IMR-90 (cell line): ENCODE measurements at regions not wholly inside any gene's neighbourhood (a gene's known extent, or its start where the extent isn't known, plus 50 kb on each side); places are given as distances from the start of the nearest gene placed in this dataset.

ENCODE experiments used
- ATAC-seq: fragments of 200-7000 bp; cut with Tn5 transposase; 2 replicates; pipeline ENCODE4 v1.9.1; 2020; ENCODE audit warnings: low read depth, mild to moderate bottlenecking, moderate library complexity
- BruUV-seq: library from RNA; stranded (reverse); fragments of 400-500 nt; replicated peaks from 2 replicates; lab custom pipeline; 2021; lab: Mats Ljungman, UMichigan
- CTCF ChIA-PET: fragments of 300-600 bp; formaldehyde crosslinking; extraction: SDS; loops from one replicate; lab custom pipeline; 2021; ENCODE audit warnings: antibody characterized with exemption; lab: Yijun Ruan, JAX
- POLR2A ChIA-PET: fragments of 300-600 bp; sonication (Branson Sonifier 250); formaldehyde crosslinking; loops from one replicate; lab custom pipeline; 2022; ENCODE audit warnings: antibody characterized with exemption; ENCODE audit not compliant: unreplicated experiment; lab: Charles Lee
- DNase-seq: peaks from one replicate; pipeline ENCODE4 v3.0.0; 2013
- H2AFZ ChIP-seq: replicated peaks from 2 replicates; pipeline ENCODE3; 2013; ENCODE audit warnings: low read length, mild to moderate bottlenecking; ENCODE audit not compliant: poor library complexity
- H2AK5ac ChIP-seq: 2 replicates; pipeline ENCODE4 v1.6.1; 2013; ENCODE audit warnings: low read depth, low read length, inconsistent platforms
- H2AK9ac ChIP-seq: replicated peaks from 2 replicates; pipeline ENCODE3; 2013; ENCODE audit warnings: mild to moderate bottlenecking, low read depth, low read length, moderate library complexity; ENCODE audit not compliant: poor library complexity
- H2BK120ac ChIP-seq: 2 replicates; pipeline ENCODE4 v1.6.1; 2013; ENCODE audit warnings: low read depth, low read length, inconsistent platforms
- H2BK15ac ChIP-seq: 3 replicates; pipeline ENCODE4 v1.6.1; 2013; ENCODE audit warnings: low read depth, low read length, inconsistent platforms
- H2BK20ac ChIP-seq: 2 replicates; pipeline ENCODE4 v1.6.1; 2013; ENCODE audit warnings: low read depth, mild to moderate bottlenecking, inconsistent platforms, low read length, moderate library complexity
- H2BK5ac ChIP-seq: 2 replicates; pipeline ENCODE4 v1.6.1; 2013; ENCODE audit warnings: mild to moderate bottlenecking, low read depth, low read length, inconsistent platforms; ENCODE audit not compliant: poor library complexity, severe bottlenecking
- H3K14ac ChIP-seq: replicated peaks from 2 replicates; pipeline ENCODE4 v1.6.1; 2013; ENCODE audit warnings: low read depth, low read length, inconsistent platforms
- H3K18ac ChIP-seq: 2 replicates; pipeline ENCODE4 v1.6.1; 2013; ENCODE audit warnings: low read depth, low read length, control low read depth
- H3K23ac ChIP-seq: 2 replicates; pipeline ENCODE4 v1.6.1; 2013; ENCODE audit warnings: low read depth, low read length, inconsistent platforms
- H3K27ac ChIP-seq: 2 replicates; pipeline ENCODE4 v1.5.1; 2013; ENCODE audit warnings: mild to moderate bottlenecking, control low read depth, low read length; ENCODE audit not compliant: insufficient read depth
- H3K27me3 ChIP-seq: 2 replicates; pipeline ENCODE4 v1.6.1; 2013; ENCODE audit warnings: low read length; ENCODE audit not compliant: control insufficient read depth, insufficient read depth
- H3K36me3 ChIP-seq: 2 replicates; pipeline ENCODE4 v1.6.1; 2013; ENCODE audit warnings: low read length, mixed read lengths; ENCODE audit not compliant: control insufficient read depth, insufficient read depth
- H3K4ac ChIP-seq: 2 replicates; pipeline ENCODE4 v1.6.1; 2013; ENCODE audit warnings: low read depth, low read length, inconsistent platforms
- H3K4me1 ChIP-seq: 2 replicates; pipeline ENCODE4 v1.6.1; 2013; ENCODE audit warnings: low read length, mixed read lengths; ENCODE audit not compliant: control insufficient read depth, insufficient read depth
- H3K4me2 ChIP-seq: 2 replicates; pipeline ENCODE4 v1.6.1; 2013; ENCODE audit warnings: low read depth, mild to moderate bottlenecking, control low read depth, low read length, moderate library complexity
- H3K4me3 ChIP-seq: 2 replicates; pipeline ENCODE4 v1.5.1; 2013; ENCODE audit warnings: low read depth, mild to moderate bottlenecking, control low read depth, low read length, moderate library complexity; ENCODE audit not compliant: insufficient read depth
- H3K56ac ChIP-seq: 2 replicates; pipeline ENCODE4 v1.6.1; 2013; ENCODE audit warnings: low read length, inconsistent platforms; ENCODE audit not compliant: insufficient read depth; ENCODE audit errors: extremely low read depth
- H3K79me1 ChIP-seq, 2 experiments: 2 replicates each; pipeline ENCODE4 v1.6.1; 2013; ENCODE audit warnings: low read length in 2 of 2, inconsistent platforms in 1 of 2, low read depth in 1 of 2
- H3K9ac ChIP-seq: 2 replicates; pipeline ENCODE4 v1.6.1; 2013; ENCODE audit warnings: low read depth, low read length, control low read depth
- H3K9me1 ChIP-seq: 2 replicates; pipeline ENCODE4 v1.6.1; 2013; ENCODE audit warnings: low read length, inconsistent platforms; ENCODE audit not compliant: insufficient read depth
- H3K9me3 ChIP-seq: 2 replicates; pipeline ENCODE4 v1.6.1; 2013; ENCODE audit warnings: low read length; ENCODE audit not compliant: control insufficient read depth, insufficient read depth
- H4K20me1 ChIP-seq: 2 replicates; pipeline ENCODE4 v1.6.1; 2013; ENCODE audit warnings: low read length, inconsistent platforms; ENCODE audit not compliant: insufficient read depth
- H4K5ac ChIP-seq: 2 replicates; pipeline ENCODE4 v1.6.1; 2013; ENCODE audit warnings: mild to moderate bottlenecking, low read depth, low read length, control low read depth
- H4K8ac ChIP-seq, 2 experiments: 2 replicates each; pipeline ENCODE4 v1.6.1; 2013; ENCODE audit warnings: low read depth in 2 of 2, low read length in 2 of 2, control low read depth in 1 of 2, inconsistent platforms in 1 of 2
- H4K91ac ChIP-seq: 2 replicates; pipeline ENCODE4 v1.6.1; 2013; ENCODE audit warnings: low read depth, low read length, inconsistent platforms; ENCODE audit not compliant: insufficient read depth
- CEBPB ChIP-seq: IDR thresholded peaks from 2 replicates; pipeline ENCODE4 v1.6.1; 2012; ENCODE audit warnings: low read depth, low read length, improper control_type of control experiment
- CHD1 ChIP-seq: IDR thresholded peaks from 2 replicates; pipeline ENCODE4 v1.6.1; 2012; ENCODE audit warnings: low read depth, low read length, improper control_type of control experiment
- FOS ChIP-seq: fragments of 150-350 bp; IDR thresholded peaks from 2 replicates; pipeline ENCODE4 v1.6.1; 2016; ENCODE audit warnings: low read depth, low read length
- MAFK ChIP-seq: IDR thresholded peaks from 2 replicates; pipeline ENCODE4 v1.6.1; 2012; ENCODE audit warnings: low read depth, low read length, improper control_type of control experiment
- MAZ ChIP-seq: IDR thresholded peaks from 2 replicates; pipeline ENCODE4 v1.6.1; 2012; ENCODE audit warnings: low read depth, mild to moderate bottlenecking, low read length, improper control_type of control experiment, moderate library complexity, borderline replicate concordance
- MXI1 ChIP-seq: IDR thresholded peaks from 2 replicates; pipeline ENCODE4 v1.6.1; 2012; ENCODE audit warnings: low read depth, mild to moderate bottlenecking, low read length, moderate library complexity, borderline replicate concordance
- NFE2L2 ChIP-seq: fragments of 150-350 bp; IDR thresholded peaks from 2 replicates; pipeline ENCODE4 v1.6.1; 2016; ENCODE audit warnings: low read depth, mild to moderate bottlenecking, low read length
- POLR2A ChIP-seq: IDR thresholded peaks from 2 replicates; pipeline ENCODE4 v1.6.1; 2012; ENCODE audit warnings: mild to moderate bottlenecking, low read depth, low read length
- RAD21 ChIP-seq: IDR thresholded peaks from 2 replicates; pipeline ENCODE4 v1.6.1; 2012; ENCODE audit warnings: low read length, improper control_type of control experiment
- RCOR1 ChIP-seq: IDR thresholded peaks from 2 replicates; pipeline ENCODE4 v1.6.1; 2012; ENCODE audit warnings: mild to moderate bottlenecking, low read length, improper control_type of control experiment; ENCODE audit not compliant: insufficient replicate concordance
- RFX5 ChIP-seq: IDR thresholded peaks from 2 replicates; pipeline ENCODE4 v1.8.0; 2012; ENCODE audit warnings: low read depth, mild to moderate bottlenecking, low read length, moderate library complexity
- SMC3 ChIP-seq: fragments of 150-350 bp; IDR thresholded peaks from 2 replicates; pipeline ENCODE4 v1.6.1; 2016; ENCODE audit warnings: low read depth, mild to moderate bottlenecking, antibody characterized with exemption, low read length, moderate library complexity
- WGBS, 2 experiments: methylation state at CpG; one replicate each; pipeline versions ENCODE4 v1.1.5 to v1.1.7; 2013; ENCODE audit warnings: missing lambda C conversion rate in 2 of 2; ENCODE audit not compliant: insufficient read length in 1 of 2; ENCODE audit errors: extremely low coverage in 2 of 2; 5-methylcytosine and 5-hydroxymethylcytosine counted together
- dilution Hi-C: fragments of 300-500 bp; cut with HindIII; formaldehyde crosslinking; loops from one replicate; pipeline ENCODE4 v1.14.3; 2018; ENCODE audit warnings: low sequenced_read_pairs; ENCODE audit not compliant: unreplicated experiment
- in situ Hi-C: fragments of 300-500 bp; cut with MboI; formaldehyde crosslinking; loops from 3 replicates; pipeline ENCODE4 v1.14.3; 2019; ENCODE audit warnings: low sequenced_read_pairs, inconsistent platforms, mixed read lengths
- intact Hi-C: fragments of 100-400 bp; cut with micrococcal nuclease; formaldehyde crosslinking; loops from 2 replicates; pipeline ENCODE4 v1.10.0; 2022
- TF ChIP-seq, protein P1 (sequence below): conservative IDR thresholded peaks from 2 replicates; pipeline ENCODE4 v1.5.1; 2012; ENCODE audit warnings: mild to moderate bottlenecking, low read depth, low read length, improper control_type of control experiment
- TF ChIP-seq, protein P2 (sequence below): fragments of 150-350 bp; IDR thresholded peaks from 2 replicates; pipeline ENCODE4 v1.6.1; 2016; ENCODE audit warnings: low read depth, mild to moderate bottlenecking, low read length, moderate library complexity, borderline replicate concordance

DNA sequence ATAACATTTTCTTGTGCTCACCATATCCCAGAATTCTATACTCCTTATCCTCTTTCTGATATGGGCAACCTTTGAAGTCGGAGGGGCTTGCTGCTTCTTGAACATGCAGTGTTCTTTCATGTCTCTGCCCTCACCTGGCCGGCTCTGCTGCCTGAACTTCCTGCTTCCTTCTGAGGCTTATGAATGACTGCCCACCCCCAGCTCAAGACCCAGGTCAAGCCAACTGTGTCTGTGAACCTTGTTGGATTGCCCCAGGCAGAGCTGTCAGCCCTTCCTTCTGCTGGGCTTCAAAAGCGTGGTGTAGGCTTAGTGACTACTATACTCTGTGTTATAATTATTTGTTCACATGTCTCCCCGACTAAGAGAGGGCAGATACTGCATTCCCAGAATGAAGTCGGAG, 506.5 kb downstream of the HS3ST4 start:
- H3K4me1 ChIP-seq: no peaks in the 10 kb centered on the region
- H2AFZ ChIP-seq: no peak overlapping the region
- H3K4me3 ChIP-seq: no peak overlapping the region
- no peak overlapping the region for H2BK20ac ChIP-seq
- no peak overlapping the region for H3K4me2 ChIP-seq
- BruUV-seq: no TSS peak
- no peak overlapping the region for H3K4ac ChIP-seq
- no peak overlapping the region for H3K23ac ChIP-seq
- H4K5ac ChIP-seq: no peak overlapping the region
- H3K14ac ChIP-seq: no peak overlapping the region
- no peak overlapping the region for H2BK120ac ChIP-seq
- intact Hi-C loops (no loop called here), in situ Hi-C loops (no loop called here), dilution Hi-C loops (no loop called here)
- no peak overlapping the region for H2AK5ac ChIP-seq
- POLR2A ChIA-PET: no interaction called here
- H2BK15ac ChIP-seq: no peak overlapping the region
- no peak overlapping the region for H4K91ac ChIP-seq
- CTCF ChIA-PET: interaction anchor here (0.5 kb wide), 1 partner anchor 912 kb away, joined by 5 read pairs; no protein-coding TSS in a partner anchor
- 20% methylated on average over 1 of the region's 5 CpGs; no CpG with 5 or more reads in 1 of the 2 experiments for WGBS, 2 experiments
- no peak overlapping the region for H3K56ac ChIP-seq
- H3K9ac ChIP-seq: no peak overlapping the region
- H3K27ac ChIP-seq: no peak overlapping the region
- TF ChIP-seq MAFK (no peak), FOS (no peak), MXI1 (no peak), CEBPB (no peak), CHD1 (no peak), NFE2L2 (no peak), RAD21 (no peak), RFX5 (no peak), MAZ (no peak), RCOR1 (no peak), POLR2A (no peak), SMC3 (no peak)
- TF ChIP-seq, protein P1, sequence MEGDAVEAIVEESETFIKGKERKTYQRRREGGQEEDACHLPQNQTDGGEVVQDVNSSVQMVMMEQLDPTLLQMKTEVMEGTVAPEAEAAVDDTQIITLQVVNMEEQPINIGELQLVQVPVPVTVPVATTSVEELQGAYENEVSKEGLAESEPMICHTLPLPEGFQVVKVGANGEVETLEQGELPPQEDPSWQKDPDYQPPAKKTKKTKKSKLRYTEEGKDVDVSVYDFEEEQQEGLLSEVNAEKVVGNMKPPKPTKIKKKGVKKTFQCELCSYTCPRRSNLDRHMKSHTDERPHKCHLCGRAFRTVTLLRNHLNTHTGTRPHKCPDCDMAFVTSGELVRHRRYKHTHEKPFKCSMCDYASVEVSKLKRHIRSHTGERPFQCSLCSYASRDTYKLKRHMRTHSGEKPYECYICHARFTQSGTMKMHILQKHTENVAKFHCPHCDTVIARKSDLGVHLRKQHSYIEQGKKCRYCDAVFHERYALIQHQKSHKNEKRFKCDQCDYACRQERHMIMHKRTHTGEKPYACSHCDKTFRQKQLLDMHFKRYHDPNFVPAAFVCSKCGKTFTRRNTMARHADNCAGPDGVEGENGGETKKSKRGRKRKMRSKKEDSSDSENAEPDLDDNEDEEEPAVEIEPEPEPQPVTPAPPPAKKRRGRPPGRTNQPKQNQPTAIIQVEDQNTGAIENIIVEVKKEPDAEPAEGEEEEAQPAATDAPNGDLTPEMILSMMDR: no peak
- TF ChIP-seq, protein P2, sequence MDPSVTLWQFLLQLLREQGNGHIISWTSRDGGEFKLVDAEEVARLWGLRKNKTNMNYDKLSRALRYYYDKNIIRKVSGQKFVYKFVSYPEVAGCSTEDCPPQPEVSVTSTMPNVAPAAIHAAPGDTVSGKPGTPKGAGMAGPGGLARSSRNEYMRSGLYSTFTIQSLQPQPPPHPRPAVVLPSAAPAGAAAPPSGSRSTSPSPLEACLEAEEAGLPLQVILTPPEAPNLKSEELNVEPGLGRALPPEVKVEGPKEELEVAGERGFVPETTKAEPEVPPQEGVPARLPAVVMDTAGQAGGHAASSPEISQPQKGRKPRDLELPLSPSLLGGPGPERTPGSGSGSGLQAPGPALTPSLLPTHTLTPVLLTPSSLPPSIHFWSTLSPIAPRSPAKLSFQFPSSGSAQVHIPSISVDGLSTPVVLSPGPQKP: no peak
- no peaks in the 10 kb centered on the region for H3K36me3 ChIP-seq
- H3K9me3 ChIP-seq: peaks cover 11% of the 10 kb centered on the region
- H3K79me1 ChIP-seq: no peaks in the 10 kb centered on the region
- H3K27me3 ChIP-seq: no peaks in the 10 kb centered on the region
- no peak overlapping the region for H4K8ac ChIP-seq
- no peak for DNase-seq
- H3K18ac ChIP-seq: no peak overlapping the region
- H2AK9ac ChIP-seq: no peak overlapping the region
- no peak for ATAC-seq
- no peaks in the 10 kb centered on the region for H4K20me1 ChIP-seq
- no peaks in the 10 kb centered on the region for H3K9me1 ChIP-seq
- H2BK5ac ChIP-seq: no peak overlapping the region
